ENCODE measurements at regions not wholly inside any gene's neighbourhood (a gene's known extent, or its start where the extent isn't known, plus 50 kb on each side); places are given as distances from the start of the nearest gene placed in this dataset.
"Not testable (repeated sequence)": the region's sequence is repeated elsewhere in the genome, so short reads cannot be mapped to it uniquely, and the experiment has no call there.

GRCh38 chr13:87333599-87333998, 337.6 kb upstream of the SLITRK5 start:
- DNase-seq (ENCODE audit: low read depth in 2 of 2) = no peak

GRCh38 chr13:87334176-87334575, 337.0 kb upstream of the SLITRK5 start:
- DNase-seq (ENCODE audit: low read depth in 2 of 2) = no peak

GRCh38 chr13:87336346-87336889, 334.8 kb upstream of the SLITRK5 start:
- DNase-seq (ENCODE audit: low read depth in 2 of 2) = not testable (repeated sequence)

- DNase-seq (ENCODE audit: low read depth in 2 of 2) = no peak
Observed at GRCh38 chr13:87344176-87344575, 327.0 kb upstream of the SLITRK5 start.

GRCh38 chr13:87355451-87355850, 315.7 kb upstream of the SLITRK5 start:
- DNase-seq (ENCODE audit: low read depth in 2 of 2) = no peak

- DNase-seq (ENCODE audit: low read depth in 2 of 2) = no peak
Observed at GRCh38 chr13:87356314-87356713, 314.9 kb upstream of the SLITRK5 start.

GRCh38 chr13:87358319-87358718, 312.9 kb upstream of the SLITRK5 start:
- no peak for DNase-seq (ENCODE audit: low read depth in 2 of 2)

GRCh38 chr13:87361216-87361615, 310.0 kb upstream of the SLITRK5 start:
- no peak for DNase-seq (ENCODE audit: low read depth in 2 of 2)

GRCh38 chr13:87368639-87369038, 302.5 kb upstream of the SLITRK5 start:
- no peak for DNase-seq (ENCODE audit: low read depth in 2 of 2)

GRCh38 chr13:87376081-87376480, 295.1 kb upstream of the SLITRK5 start:
- no peak for DNase-seq (ENCODE audit: low read depth in 2 of 2)

GRCh38 chr13:87384099-87384498, 287.1 kb upstream of the SLITRK5 start:
- no peak for DNase-seq (ENCODE audit: low read depth in 2 of 2)

GRCh38 chr13:87393358-87393757, 277.8 kb upstream of the SLITRK5 start:
- DNase-seq (ENCODE audit: low read depth in 2 of 2) = no peak

- no peak for DNase-seq (ENCODE audit: low read depth in 2 of 2)
Observed at GRCh38 chr13:87398047-87398446, 273.1 kb upstream of the SLITRK5 start.

GRCh38 chr13:87403748-87404432, 267.3 kb upstream of the SLITRK5 start:
- DNase-seq (ENCODE audit: low read depth in 2 of 2) = no peak

- no peak for DNase-seq (ENCODE audit: low read depth in 2 of 2)
Observed at GRCh38 chr13:87426742-87427141, 244.4 kb upstream of the SLITRK5 start.

GRCh38 chr13:87444135-87444534, 227.0 kb upstream of the SLITRK5 start:
- no peak for DNase-seq (ENCODE audit: low read depth in 2 of 2)

- DNase-seq (ENCODE audit: low read depth in 2 of 2) = no peak
Observed at GRCh38 chr13:87452281-87452680, 218.9 kb upstream of the SLITRK5 start.

GRCh38 chr13:87453244-87453643, 217.9 kb upstream of the SLITRK5 start:
- DNase-seq (ENCODE audit: low read depth in 2 of 2) = no peak

- peak in 1 of 2 donors; percentile 0 for DNase-seq (ENCODE audit: low read depth in 2 of 2)
Observed at GRCh38 chr13:87459419-87459818, 211.8 kb upstream of the SLITRK5 start.

- no peak for DNase-seq (ENCODE audit: low read depth in 2 of 2)
Observed at GRCh38 chr13:87497426-87497825, 173.7 kb upstream of the SLITRK5 start.

GRCh38 chr13:87498681-87499080, 172.5 kb upstream of the SLITRK5 start:
- peak in 1 of 2 donors; percentile 2 for DNase-seq (ENCODE audit: low read depth in 2 of 2)

- DNase-seq (ENCODE audit: low read depth in 2 of 2) = no peak
Observed at GRCh38 chr13:87524775-87525174, 146.4 kb upstream of the SLITRK5 start.

- DNase-seq (ENCODE audit: low read depth in 2 of 2) = no peak
Observed at GRCh38 chr13:87533776-87534175, 137.4 kb upstream of the SLITRK5 start.

- no peak for DNase-seq (ENCODE audit: low read depth in 2 of 2)
Observed at GRCh38 chr13:87535911-87536310, 135.3 kb upstream of the SLITRK5 start.

Measured in lung microvascular endothelial cell (primary cell).